MM.1S (cell line): ENCODE measurements at regions not wholly inside any gene's neighbourhood (a gene's known extent, or its start where the extent isn't known, plus 50 kb on each side); places are given as distances from the start of the nearest gene placed in this dataset.
"Not testable (repeated sequence)": the region's sequence is repeated elsewhere in the genome, so short reads cannot be mapped to it uniquely, and the experiment has no call there.

Source experiments
- DNase-seq: peaks from one replicate; pipeline ENCODE4 v3.0.0-alpha.2; 2015
- H2AFZ ChIP-seq: fragments of 300-600 bp; sonication (generic); 2 replicates; pipeline ENCODE4 v1.6.0; 2016; ENCODE audit warnings: antibody characterized with exemption, low read length
- H3F3A ChIP-seq: fragments of 300-600 bp; sonication (generic); 2 replicates; pipeline ENCODE4 v1.6.1; 2016; ENCODE audit warnings: mild to moderate bottlenecking, antibody characterized with exemption, low read length, moderate library complexity, mixed read lengths; ENCODE audit not compliant: insufficient read depth
- H3K27ac ChIP-seq: fragments of 300-600 bp; sonication (generic); 2 replicates; pipeline ENCODE4 v1.5.1; 2016; ENCODE audit warnings: mild to moderate bottlenecking, low read length
- H3K27me3 ChIP-seq: fragments of 300-600 bp; sonication (generic); replicated peaks from 2 replicates; pipeline ENCODE4 v1.6.0; 2016; ENCODE audit warnings: low read length; ENCODE audit not compliant: insufficient read depth
- H3K36me3 ChIP-seq: fragments of 300-600 bp; sonication (generic); replicated peaks from 2 replicates; pipeline ENCODE4 v1.6.1; 2016; ENCODE audit warnings: mild to moderate bottlenecking, low read length, mixed read lengths; ENCODE audit not compliant: insufficient read depth
- H3K4me1 ChIP-seq: fragments of 300-600 bp; sonication (generic); 2 replicates; pipeline ENCODE4 v1.6.1; 2016; ENCODE audit warnings: low read length, mixed read lengths
- H3K4me2 ChIP-seq: fragments of 300-600 bp; sonication (generic); 2 replicates; pipeline ENCODE4 v1.6.0; 2016; ENCODE audit warnings: low read depth, low read length
- H3K4me3 ChIP-seq: fragments of 300-600 bp; sonication (generic); 2 replicates; pipeline ENCODE4 v1.5.1; 2016; ENCODE audit warnings: low read length, mixed read lengths
- H3K79me2 ChIP-seq: fragments of 300-600 bp; sonication (generic); 2 replicates; pipeline ENCODE4 v1.6.1; 2016; ENCODE audit warnings: mixed run types, low read length, mixed read lengths
- H3K9ac ChIP-seq: fragments of 300-600 bp; sonication (generic); 2 replicates; pipeline ENCODE4 v1.6.1; 2016; ENCODE audit warnings: low read length, mixed read lengths
- H3K9me2 ChIP-seq: fragments of 300-600 bp; sonication (generic); replicated peaks from 2 replicates; pipeline ENCODE4 v1.6.1; 2016; ENCODE audit warnings: mild to moderate bottlenecking, low read length, mixed read lengths; ENCODE audit not compliant: insufficient read depth
- H3K9me3 ChIP-seq: fragments of 300-600 bp; sonication (generic); replicated peaks from 2 replicates; pipeline ENCODE4 v1.6.1; 2016; ENCODE audit warnings: mild to moderate bottlenecking, low read length, mixed read lengths; ENCODE audit not compliant: insufficient read depth
- H4K20me1 ChIP-seq: fragments of 300-600 bp; sonication (generic); 2 replicates; pipeline ENCODE4 v1.6.1; 2016; ENCODE audit warnings: mild to moderate bottlenecking, low read length, moderate library complexity, mixed read lengths; ENCODE audit not compliant: insufficient read depth
- EZH2 ChIP-seq: fragments of 300-600 bp; sonication (generic); optimal IDR thresholded peaks from 2 replicates; pipeline ENCODE3; 2017; ENCODE audit warnings: low read depth, mild to moderate bottlenecking, antibody characterized with exemption, low read length, mixed read lengths
- EZH2phosphoT487 ChIP-seq: fragments of 300-600 bp; sonication (generic); IDR thresholded peaks from 2 replicates; pipeline ENCODE4 v1.6.1; 2018; ENCODE audit warnings: antibody characterized with exemption, low read length
- TF ChIP-seq, protein P1 (sequence below): fragments of 300-600 bp; sonication (generic); IDR thresholded peaks from 2 replicates; pipeline ENCODE4 v1.5.1; 2016; ENCODE audit warnings: antibody characterized with exemption, low read length, mixed read lengths

DNA sequence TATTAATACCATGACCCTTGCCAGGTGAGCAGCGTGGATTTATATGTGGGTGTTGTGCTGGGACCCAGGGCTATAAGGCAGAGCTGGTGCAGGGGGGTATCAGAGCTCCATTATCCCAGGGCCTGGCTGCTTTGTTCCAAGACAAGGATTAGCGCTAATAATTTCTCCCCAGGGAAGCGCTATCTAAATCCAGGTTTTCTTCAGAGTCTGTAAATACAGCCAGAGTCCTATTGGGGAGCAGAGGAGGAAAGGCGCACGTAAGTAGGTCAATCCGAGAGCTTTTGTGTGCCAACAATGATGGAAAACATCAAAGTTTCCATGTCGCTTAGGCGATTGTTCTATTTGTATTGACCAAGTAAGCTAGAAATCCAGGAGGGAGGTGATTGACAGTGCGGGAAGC, 1009.7 kb downstream of the VRK1 start:
- no peak overlapping the region for H3K9ac ChIP-seq
- DNase-seq = no peak
- H3F3A ChIP-seq = no peaks in the 10 kb centered on the region
- no peak overlapping the region for H3K4me3 ChIP-seq
- H3K27me3 ChIP-seq = no peaks in the 10 kb centered on the region
- no peak overlapping the region for H2AFZ ChIP-seq
- H3K36me3 ChIP-seq = no peaks in the 10 kb centered on the region
- H3K4me2 ChIP-seq = no peak overlapping the region
- no peaks in the 10 kb centered on the region for H3K4me1 ChIP-seq
- no peak overlapping the region for H3K27ac ChIP-seq
- no peaks in the 10 kb centered on the region for H3K9me2 ChIP-seq
- TF ChIP-seq EZH2 (no peak), EZH2phosphoT487 (no peak)
- TF ChIP-seq, protein P1, sequence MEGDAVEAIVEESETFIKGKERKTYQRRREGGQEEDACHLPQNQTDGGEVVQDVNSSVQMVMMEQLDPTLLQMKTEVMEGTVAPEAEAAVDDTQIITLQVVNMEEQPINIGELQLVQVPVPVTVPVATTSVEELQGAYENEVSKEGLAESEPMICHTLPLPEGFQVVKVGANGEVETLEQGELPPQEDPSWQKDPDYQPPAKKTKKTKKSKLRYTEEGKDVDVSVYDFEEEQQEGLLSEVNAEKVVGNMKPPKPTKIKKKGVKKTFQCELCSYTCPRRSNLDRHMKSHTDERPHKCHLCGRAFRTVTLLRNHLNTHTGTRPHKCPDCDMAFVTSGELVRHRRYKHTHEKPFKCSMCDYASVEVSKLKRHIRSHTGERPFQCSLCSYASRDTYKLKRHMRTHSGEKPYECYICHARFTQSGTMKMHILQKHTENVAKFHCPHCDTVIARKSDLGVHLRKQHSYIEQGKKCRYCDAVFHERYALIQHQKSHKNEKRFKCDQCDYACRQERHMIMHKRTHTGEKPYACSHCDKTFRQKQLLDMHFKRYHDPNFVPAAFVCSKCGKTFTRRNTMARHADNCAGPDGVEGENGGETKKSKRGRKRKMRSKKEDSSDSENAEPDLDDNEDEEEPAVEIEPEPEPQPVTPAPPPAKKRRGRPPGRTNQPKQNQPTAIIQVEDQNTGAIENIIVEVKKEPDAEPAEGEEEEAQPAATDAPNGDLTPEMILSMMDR = no peak
- no peaks in the 10 kb centered on the region for H4K20me1 ChIP-seq
- no peaks in the 10 kb centered on the region for H3K79me2 ChIP-seq
- H3K9me3 ChIP-seq = no peaks in the 10 kb centered on the region

DNA sequence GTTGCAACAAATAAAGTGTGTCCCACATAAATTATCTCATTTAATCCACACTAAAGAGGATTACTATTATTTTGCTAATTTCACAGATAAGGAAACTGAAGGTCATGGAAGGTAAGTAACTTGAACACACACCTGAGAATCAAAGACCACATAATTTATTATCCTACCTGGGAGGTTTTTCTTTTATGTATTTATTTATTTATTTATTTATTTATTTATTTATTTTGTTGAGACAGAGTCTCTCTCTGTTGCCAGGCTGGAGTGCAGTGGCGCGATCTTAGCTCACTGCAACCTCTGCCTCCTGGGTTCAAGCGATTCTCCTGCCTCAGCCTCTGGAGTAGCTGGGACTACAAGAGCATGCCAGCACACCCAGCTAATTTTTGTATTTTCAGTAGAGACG, 1011.4 kb downstream of the VRK1 start:
- not testable (repeated sequence) for H3K4me3 ChIP-seq, H3F3A ChIP-seq, H3K27ac ChIP-seq, H3K4me1 ChIP-seq, H3K9me2 ChIP-seq, H3K79me2 ChIP-seq, H3K36me3 ChIP-seq, H2AFZ ChIP-seq, H3K4me2 ChIP-seq, DNase-seq, H3K9ac ChIP-seq, H3K27me3 ChIP-seq, H3K9me3 ChIP-seq, H4K20me1 ChIP-seq

DNA sequence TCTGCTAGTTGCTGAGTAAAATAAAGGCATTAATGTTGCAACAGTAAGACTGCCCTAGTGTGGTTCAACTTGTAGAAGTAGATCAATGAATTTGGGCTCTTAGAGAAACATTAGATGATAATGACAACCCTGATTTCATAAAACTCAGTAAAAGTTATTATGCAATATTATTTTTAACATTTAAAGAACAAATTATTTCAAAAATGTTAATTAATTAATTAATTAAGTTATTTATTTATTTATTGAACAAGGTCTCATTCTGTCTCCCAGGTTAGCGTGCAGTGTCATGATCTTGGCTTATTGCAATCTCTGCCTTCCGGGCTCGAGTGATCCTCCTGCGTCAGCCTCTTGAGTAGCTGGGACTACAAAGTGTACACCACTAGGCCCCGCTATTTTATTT, 1016.4 kb downstream of the VRK1 start:
- Histone ChIP-seq H3K9me2 (no peaks in the 10 kb centered on the region), H3K27me3 (no peaks in the 10 kb centered on the region), H3K36me3 (no peaks in the 10 kb centered on the region), H3K4me1 (no peaks in the 10 kb centered on the region), H3K79me2 (no peaks in the 10 kb centered on the region), H3K9ac (no peak overlapping the region), H3K4me3 (no peak overlapping the region), H3F3A (no peaks in the 10 kb centered on the region), H2AFZ (no peak overlapping the region), H3K4me2 (no peak overlapping the region), H3K9me3 (no peaks in the 10 kb centered on the region), H3K27ac (no peak overlapping the region), H4K20me1 (no peaks in the 10 kb centered on the region)
- DNase-seq = no peak
- TF ChIP-seq, protein P1 = no peak
- TF ChIP-seq EZH2 = no peak
- TF ChIP-seq EZH2phosphoT487 = no peak

DNA sequence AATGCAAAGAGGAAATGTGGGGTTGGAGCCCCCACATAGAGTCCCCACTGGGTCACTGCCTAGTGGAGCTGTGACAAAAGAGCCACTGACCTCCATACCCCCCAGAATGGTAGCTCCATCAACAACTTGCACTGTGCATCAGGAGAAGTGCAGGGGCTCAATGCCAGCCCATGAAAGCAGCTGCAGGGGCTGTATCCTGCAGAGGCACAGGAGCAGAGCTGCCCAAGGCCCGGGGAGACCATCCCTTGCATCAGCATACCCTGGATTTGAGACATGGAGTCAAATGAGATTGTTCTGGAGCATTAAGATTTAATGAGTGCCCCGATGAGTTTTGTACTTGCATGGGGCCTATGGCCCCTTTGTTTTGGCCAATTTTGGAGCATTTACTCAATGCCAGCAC, 1023.6 kb downstream of the VRK1 start:
- Histone ChIP-seq H3K79me2 (no peaks in the 10 kb centered on the region), H3K4me3 (no peak overlapping the region), H3K9me3 (no peaks in the 10 kb centered on the region), H4K20me1 (no peaks in the 10 kb centered on the region), H3K4me1 (no peaks in the 10 kb centered on the region), H3K9me2 (no peaks in the 10 kb centered on the region), H3K36me3 (no peaks in the 10 kb centered on the region), H3K27ac (no peak overlapping the region), H3F3A (no peaks in the 10 kb centered on the region), H3K9ac (no peak overlapping the region), H3K4me2 (no peak overlapping the region), H3K27me3 (no peaks in the 10 kb centered on the region), H2AFZ (no peak overlapping the region)
- no peak for DNase-seq
- no peak for TF ChIP-seq EZH2
